ENCODE measurements at regions not wholly inside any gene's neighbourhood (a gene's known extent, or its start where the extent isn't known, plus 50 kb on each side); places are given as distances from the start of the nearest gene placed in this dataset.
A peak's percentile ranks its signal among the peaks of the same experiment; 100 is the strongest.

- no peak for DNase-seq
These were observed 662.6 kb downstream of the LRFN5 start for GRCh38 chr14:42269234-42269633.

GRCh38 chr14:42248131-42248530 is 641.5 kb downstream of the LRFN5 start:
- no peak for DNase-seq

GRCh38 chr14:42241101-42241500 is 634.4 kb downstream of the LRFN5 start:
- DNase-seq: no peak

- no peak for DNase-seq
These were observed 623.3 kb downstream of the LRFN5 start for GRCh38 chr14:42229976-42230375.

GRCh38 chr14:42229294-42229693 is 622.6 kb downstream of the LRFN5 start:
- DNase-seq: no peak

GRCh38 chr14:42228611-42229010 is 621.9 kb downstream of the LRFN5 start:
- no peak for DNase-seq

GRCh38 chr14:42224053-42224888 is 617.6 kb downstream of the LRFN5 start:
- DNase-seq: peak; percentile 6

- DNase-seq: no peak
These were observed 616.3 kb downstream of the LRFN5 start for GRCh38 chr14:42222924-42223471.

- DNase-seq: no peak
These were observed 608.4 kb downstream of the LRFN5 start for GRCh38 chr14:42214981-42215491.

GRCh38 chr14:42200957-42201356 is 594.3 kb downstream of the LRFN5 start:
- no peak for DNase-seq

GRCh38 chr14:42198010-42198409 is 591.3 kb downstream of the LRFN5 start:
- no peak for DNase-seq

- no peak for DNase-seq
These were observed 586.3 kb downstream of the LRFN5 start for GRCh38 chr14:42192738-42193653.

- no peak for DNase-seq
These were observed 584.1 kb downstream of the LRFN5 start for GRCh38 chr14:42190744-42191143.

- DNase-seq: no peak
These were observed 581.2 kb downstream of the LRFN5 start for GRCh38 chr14:42187846-42188245.

- DNase-seq: no peak
These were observed 579.0 kb downstream of the LRFN5 start for GRCh38 chr14:42185718-42186117.

GRCh38 chr14:42174357-42174756 is 567.7 kb downstream of the LRFN5 start:
- DNase-seq: no peak

- DNase-seq: no peak
These were observed 566.5 kb downstream of the LRFN5 start for GRCh38 chr14:42173206-42173605.

GRCh38 chr14:42172304-42172703 is 565.6 kb downstream of the LRFN5 start:
- no peak for DNase-seq

GRCh38 chr14:42163136-42163535 is 556.5 kb downstream of the LRFN5 start:
- no peak for DNase-seq

- DNase-seq: no peak
These were observed 552.5 kb downstream of the LRFN5 start for GRCh38 chr14:42159138-42159537.

- no peak for DNase-seq
These were observed 543.1 kb downstream of the LRFN5 start for GRCh38 chr14:42149609-42150261.

- DNase-seq: no peak
These were observed 539.1 kb downstream of the LRFN5 start for GRCh38 chr14:42145766-42146165.

GRCh38 chr14:42143114-42143513 is 536.4 kb downstream of the LRFN5 start:
- no peak for DNase-seq

Data from stimulated activated CD4-positive, alpha-beta T cell treated with anti-CD3 and anti-CD28 coated beads, Interleukin-4, amount 100 ng/mL, for 1 hour (primary cell).